SK-N-SH (cell line): ENCODE measurements at regions not wholly inside any gene's neighbourhood (a gene's known extent, or its start where the extent isn't known, plus 50 kb on each side); places are given as distances from the start of the nearest gene placed in this dataset.

Experiments used
- CTCF ChIA-PET: fragments of 300-600, 350-600 bp; formaldehyde crosslinking; extraction: SDS; loops from one replicate; lab custom pipeline; 2021; lab: Yijun Ruan, JAX
- POLR2A ChIA-PET: fragments of 350-600 bp; sonication (Branson Sonifier 250); formaldehyde crosslinking; extraction: SDS; loops from one replicate; lab custom pipeline; 2020; ENCODE audit warnings: antibody characterized with exemption, inconsistent platforms; lab: Yijun Ruan, JAX
- DNase-seq: peaks from one replicate; pipeline ENCODE4 v3.0.0; 2012
- H2AFZ ChIP-seq: fragments of 200-600 bp; sonication (generic); 2 replicates; pipeline ENCODE4 v1.8.1; 2016; ENCODE audit warnings: antibody characterized with exemption, mild to moderate bottlenecking, low read depth
- H3F3A ChIP-seq: fragments of 200-600 bp; sonication (generic); replicated peaks from 2 replicates; pipeline ENCODE3; 2016; ENCODE audit warnings: antibody characterized with exemption, mild to moderate bottlenecking; ENCODE audit not compliant: insufficient read depth
- H3K27ac ChIP-seq, 2 experiments: fragments of 200-500 bp in 1 of 2; fragments of 200-600 bp in 1 of 2; sonication (Bioruptor generic) in 1 of 2; sonication (generic), shearing (Covaris generic) in 1 of 2; 2 replicates each; pipeline versions ENCODE4 v1.5.1 to v1.6.1; 2014 to 2016; ENCODE audit warnings: low read depth in 2 of 2, inconsistent platforms in 1 of 2, low read length in 1 of 2, mild to moderate bottlenecking in 1 of 2, mixed read lengths in 1 of 2
- H3K27me3 ChIP-seq: fragments of 200-600 bp; sonication (generic), shearing (Covaris generic); 2 replicates; pipeline ENCODE4 v1.6.1; 2016; ENCODE audit warnings: mixed run types; ENCODE audit not compliant: insufficient read depth
- H3K36me3 ChIP-seq, 2 experiments: fragments of 200-500 bp in 1 of 2; fragments of 200-600 bp in 1 of 2; sonication (Bioruptor generic) in 1 of 2; sonication (generic) in 1 of 2; replicated peaks in 1 of 2; 2 replicates each; pipeline versions ENCODE3 to v1.5.1; 2014 to 2016; ENCODE audit warnings: low read length in 1 of 2, mild to moderate bottlenecking in 1 of 2; ENCODE audit not compliant: insufficient read depth in 2 of 2, control insufficient read depth in 1 of 2
- H3K4me1 ChIP-seq, 2 experiments: fragments of 200-500 bp in 1 of 2; fragments of 200-600 bp in 1 of 2; sonication (Bioruptor generic) in 1 of 2; sonication (generic), shearing (Covaris generic) in 1 of 2; 2 replicates each; pipeline versions ENCODE4 v1.5.1 to v1.6.1; 2014 to 2016; ENCODE audit warnings: low read depth in 1 of 2, low read length in 1 of 2, mixed run types in 1 of 2; ENCODE audit not compliant: insufficient read depth in 2 of 2, control insufficient read depth in 1 of 2
- H3K4me2 ChIP-seq: fragments of 200-600 bp; sonication (generic), shearing (Covaris generic); 2 replicates; pipeline ENCODE4 v1.6.1; 2017; ENCODE audit warnings: mixed run types
- H3K4me3 ChIP-seq, 2 experiments: fragments of 200-500 bp in 1 of 2; fragments of 200-600 bp in 1 of 2; sonication (Bioruptor generic) in 1 of 2; sonication (generic), shearing (Covaris generic) in 1 of 2; 2 replicates each; pipeline versions ENCODE4 v1.5.1 to v1.8.1; 2014 to 2016; ENCODE audit warnings: low read depth in 2 of 2, inconsistent platforms in 1 of 2, low read length in 1 of 2, mild to moderate bottlenecking in 1 of 2, mixed read lengths in 1 of 2, moderate library complexity in 1 of 2
- H3K79me2 ChIP-seq: fragments of 200-600 bp; sonication (generic); 2 replicates; pipeline ENCODE4 v1.8.1; 2017; ENCODE audit warnings: mild to moderate bottlenecking; ENCODE audit not compliant: insufficient read depth
- H3K9ac ChIP-seq: fragments of 200-600 bp; sonication (generic); 2 replicates; pipeline ENCODE4 v1.6.1; 2017; ENCODE audit warnings: mixed run types
- H3K9me2 ChIP-seq: fragments of 200-600 bp; sonication (generic); 2 replicates; pipeline ENCODE4 v1.6.1; 2017; ENCODE audit warnings: mixed run types
- H3K9me3 ChIP-seq: fragments of 200-600 bp; sonication (generic); 2 replicates; pipeline ENCODE4 v1.6.1; 2017; ENCODE audit warnings: mixed run types, mild to moderate bottlenecking, moderate library complexity
- H4K20me1 ChIP-seq: fragments of 200-600 bp; sonication (generic); 2 replicates; pipeline ENCODE4 v1.6.1; 2017; ENCODE audit warnings: mild to moderate bottlenecking, mixed run types; ENCODE audit not compliant: insufficient read depth
- CTCF ChIP-seq: fragments of 200-600 bp; sonication (generic); IDR thresholded peaks from 2 replicates; pipeline ENCODE4 v1.6.1; 2017; ENCODE audit warnings: antibody characterized with exemption, mild to moderate bottlenecking, moderate library complexity
- FOSL2 ChIP-seq: IDR thresholded peaks from 2 replicates; pipeline ENCODE4 v1.4.0; 2012; ENCODE audit warnings: low read depth, mild to moderate bottlenecking, moderate library complexity, borderline replicate concordance
- FOXJ3 ChIP-seq: sonication (generic); formaldehyde crosslinking; IDR thresholded peaks from 2 replicates; pipeline ENCODE4 v1.5.1; 2020; ENCODE audit warnings: mild to moderate bottlenecking, missing genetic modification reagents
- NFIC ChIP-seq: IDR thresholded peaks from 2 replicates; pipeline ENCODE4 v1.4.0; 2012; ENCODE audit warnings: borderline replicate concordance
- RAD21 ChIP-seq: IDR thresholded peaks from 2 replicates; pipeline ENCODE4 v1.6.1; 2012; ENCODE audit warnings: mild to moderate bottlenecking, low read length
- SMC3 ChIP-seq: IDR thresholded peaks from 2 replicates; pipeline ENCODE4 v1.6.1; 2012; ENCODE audit warnings: low read depth, low read length, improper control_type of control experiment
- WGBS: methylation state at CpG from one replicate; pipeline ENCODE4 v1.1.6; 2017; ENCODE audit warnings: low lambda C conversion rate; 5-methylcytosine and 5-hydroxymethylcytosine counted together
- TF ChIP-seq, protein P1 (sequence below): IDR thresholded peaks from 2 replicates; pipeline ENCODE4 v1.4.0; 2012; ENCODE audit warnings: low read depth, borderline replicate concordance

DNA sequence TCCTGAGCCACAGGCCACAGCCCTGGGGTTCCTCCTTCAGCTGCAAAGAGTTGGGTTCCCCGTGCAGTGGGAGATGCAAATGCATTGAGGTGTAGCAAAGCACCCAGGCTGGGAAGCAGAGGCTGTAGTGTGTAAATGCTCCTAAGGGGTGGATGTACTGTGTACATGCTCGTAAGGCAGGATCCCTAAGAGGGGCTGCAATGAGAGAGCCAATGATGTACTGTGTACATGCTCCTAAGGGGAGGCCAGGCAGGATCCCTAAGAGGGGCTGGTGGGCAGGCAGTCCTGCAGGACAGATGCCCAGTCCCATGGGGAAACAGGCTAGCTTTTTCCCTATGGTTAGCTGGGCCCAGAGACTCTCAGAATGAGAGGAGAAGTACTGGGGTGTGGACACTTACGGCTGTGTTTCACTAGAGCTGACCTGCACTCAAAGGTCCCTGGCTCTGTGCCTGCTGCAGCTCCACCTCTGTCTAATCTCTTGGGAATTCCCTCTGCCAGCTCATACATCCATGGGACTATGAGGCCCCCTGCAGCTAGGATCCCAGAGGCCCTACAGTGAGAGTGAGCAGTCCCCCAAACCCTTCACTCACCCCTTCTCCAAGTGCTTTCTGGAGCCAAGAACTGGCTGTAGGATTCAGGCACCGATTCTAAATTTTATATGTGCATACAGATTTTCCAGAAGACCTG lies 261.9 kb upstream of the LUZP2 start:
- ChIA-PET POLR2A (no interaction called here), CTCF (interaction anchor here (1.1 to 1.2 kb wide), 2 partner anchors 695 to 1213 kb away, joined by 3 to 6 read pairs; no protein-coding TSS in a partner anchor)
- no peak overlapping the region for H3K9ac ChIP-seq
- no peaks in the 10 kb centered on the region for H3K9me3 ChIP-seq
- H3K4me1 ChIP-seq, result peaks cover 0 to 7% of the 10 kb centered on the region in 2 experiments; a peak in 1 of 4 replicates
- peak; percentile 16; the same call in 1 of the 2 replicates for TF ChIP-seq CTCF
- peak; percentile 10; the same call in 1 of the 2 replicates for TF ChIP-seq SMC3
- TF ChIP-seq, protein P1, sequence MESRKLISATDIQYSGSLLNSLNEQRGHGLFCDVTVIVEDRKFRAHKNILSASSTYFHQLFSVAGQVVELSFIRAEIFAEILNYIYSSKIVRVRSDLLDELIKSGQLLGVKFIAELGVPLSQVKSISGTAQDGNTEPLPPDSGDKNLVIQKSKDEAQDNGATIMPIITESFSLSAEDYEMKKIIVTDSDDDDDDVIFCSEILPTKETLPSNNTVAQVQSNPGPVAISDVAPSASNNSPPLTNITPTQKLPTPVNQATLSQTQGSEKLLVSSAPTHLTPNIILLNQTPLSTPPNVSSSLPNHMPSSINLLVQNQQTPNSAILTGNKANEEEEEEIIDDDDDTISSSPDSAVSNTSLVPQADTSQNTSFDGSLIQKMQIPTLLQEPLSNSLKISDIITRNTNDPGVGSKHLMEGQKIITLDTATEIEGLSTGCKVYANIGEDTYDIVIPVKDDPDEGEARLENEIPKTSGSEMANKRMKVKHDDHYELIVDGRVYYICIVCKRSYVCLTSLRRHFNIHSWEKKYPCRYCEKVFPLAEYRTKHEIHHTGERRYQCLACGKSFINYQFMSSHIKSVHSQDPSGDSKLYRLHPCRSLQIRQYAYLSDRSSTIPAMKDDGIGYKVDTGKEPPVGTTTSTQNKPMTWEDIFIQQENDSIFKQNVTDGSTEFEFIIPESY, result no peak
- TF ChIP-seq RAD21, result peak; percentile 55
- no peaks in the 10 kb centered on the region for H3K27me3 ChIP-seq
- no peaks in the 10 kb centered on the region for H4K20me1 ChIP-seq
- no peak overlapping the region for H3K27ac ChIP-seq
- no peak overlapping the region for H2AFZ ChIP-seq
- no peak for DNase-seq
- H3F3A ChIP-seq, result no peaks in the 10 kb centered on the region
- H3K36me3 ChIP-seq, result no peaks in the 10 kb centered on the region
- no peaks in the 10 kb centered on the region for H3K79me2 ChIP-seq
- H3K9me2 ChIP-seq, result no peaks in the 10 kb centered on the region
- H3K4me2 ChIP-seq, result no peak overlapping the region
- 45% methylated on average over 2 of the region's 4 CpGs for WGBS
- H3K4me3 ChIP-seq, result no peak overlapping the region

DNA sequence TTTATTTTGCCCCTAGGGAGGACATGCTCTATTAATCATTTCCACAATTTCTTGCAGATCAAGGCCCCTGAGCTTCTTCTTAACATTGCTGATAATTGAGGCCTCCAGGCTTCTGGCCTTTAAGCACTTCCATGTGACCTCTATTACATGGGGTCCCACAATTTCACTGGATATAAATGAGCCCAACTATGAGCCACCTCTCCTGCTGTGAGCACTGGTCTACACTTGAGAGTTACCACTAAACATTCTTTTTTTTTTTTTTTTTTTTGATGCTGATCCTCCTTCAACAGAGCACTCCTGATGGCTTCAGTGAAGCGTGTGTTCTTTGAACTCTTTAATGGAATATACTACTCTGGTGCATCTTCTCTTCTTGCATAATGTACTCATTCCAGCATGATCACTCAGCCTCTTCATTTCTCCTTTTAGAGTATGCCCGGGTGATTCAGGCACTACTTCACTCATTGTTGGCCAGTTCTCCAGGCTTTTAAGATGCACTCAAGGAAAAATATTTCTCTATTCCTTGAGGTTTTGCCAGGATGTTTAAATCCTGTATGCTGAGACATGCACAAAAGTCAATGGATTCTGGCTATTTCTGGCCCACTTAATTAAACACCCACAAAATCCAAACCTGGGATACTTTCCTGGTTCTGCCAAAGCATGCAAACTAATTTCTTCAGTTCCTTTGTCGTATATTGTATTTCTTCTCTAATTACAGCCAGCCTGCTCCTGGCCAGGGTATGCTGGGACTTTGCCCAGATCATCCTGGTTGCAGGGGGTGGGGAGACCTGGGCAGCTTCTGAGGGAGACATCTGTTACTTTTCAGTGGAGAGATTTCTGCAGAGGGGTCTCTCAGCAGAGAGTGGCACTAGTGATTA lies 257.8 kb upstream of the LUZP2 start:
- no peaks in the 10 kb centered on the region for H3K9me3 ChIP-seq
- CTCF ChIA-PET, result no interaction called here
- no peak overlapping the region for H2AFZ ChIP-seq
- no peaks in the 10 kb centered on the region for H4K20me1 ChIP-seq
- 27% methylated on average over 3 of the region's 3 CpGs for WGBS
- TF ChIP-seq FOXJ3 (CRISPR knock-in tag) (no peak), NFIC (peak; percentile 44), FOSL2 (0 out of 2 replicates have a peak, but pooled peaks have one; percentile 27)
- TF ChIP-seq, all 33 proteins: peak for 2
- no peaks in the 10 kb centered on the region for H3K27me3 ChIP-seq
- no peaks in the 10 kb centered on the region for H3K36me3 ChIP-seq
- no peak overlapping the region for H3K4me2 ChIP-seq
- peaks cover 5% of the 10 kb centered on the region; the same call in 1 of the 2 replicates for H3K9me2 ChIP-seq
- no peaks in the 10 kb centered on the region for H3F3A ChIP-seq
- H3K4me3 ChIP-seq, result no peak overlapping the region
- no peak for DNase-seq
- POLR2A ChIA-PET, result no interaction called here
- peaks cover 0 to 7% of the 10 kb centered on the region in 2 experiments; a peak in 1 of 4 replicates for H3K4me1 ChIP-seq
- H3K9ac ChIP-seq, result no peak overlapping the region
- H3K79me2 ChIP-seq, result no peaks in the 10 kb centered on the region
- H3K27ac ChIP-seq, result no peak overlapping the region
